ENCODE measurements at regions not wholly inside any gene's neighbourhood (a gene's known extent, or its start where the extent isn't known, plus 50 kb on each side); places are given as distances from the start of the nearest gene placed in this dataset.
"Not testable (repeated sequence)": the region's sequence is repeated elsewhere in the genome, so short reads cannot be mapped to it uniquely, and the experiment has no call there.

DNA sequence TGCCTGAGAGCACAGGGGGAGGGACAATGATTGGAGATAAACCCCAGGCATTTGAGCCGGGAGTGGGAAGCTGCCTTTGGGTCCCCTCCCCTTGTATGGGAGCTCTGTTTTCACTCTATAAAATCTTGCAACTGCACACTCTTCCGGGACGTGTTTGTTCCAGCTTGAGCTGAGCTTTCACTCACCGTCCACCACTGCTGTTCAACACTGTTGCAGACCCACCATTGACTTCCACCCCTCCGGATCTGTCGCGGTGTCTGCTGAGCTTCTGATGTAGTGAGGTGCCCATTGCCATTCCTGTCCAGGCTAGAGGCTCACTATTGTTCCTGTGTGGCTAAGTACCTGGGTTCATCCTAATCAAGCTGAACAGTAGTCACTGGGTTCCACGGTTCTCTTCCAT, 231.6 kb upstream of the CWC22 start:
- TF ChIP-seq CTCF (IDR thresholded peaks at IDR 0.05) (no peak), POLR2A (IDR thresholded peaks at IDR 0.05) (no peak)
- intact Hi-C loops (cut with DNase I; ENCODE audit: low total_unique reads): no loop called here
- 90 to 94% methylated on average over 8 of the region's 8 CpGs for WGBS, 2 donors

GRCh38 chr2:180236061-180236460, 229.0 kb upstream of the CWC22 start:
- intact Hi-C loops (cut with DNase I; ENCODE audit: low total_unique reads); H3K4me3 ChIP-seq (ENCODE audit: low read depth, poor library complexity, severe bottlenecking); DNase-seq (ENCODE audit: low spot score in 2 of 2): not testable (repeated sequence)
- WGBS, 2 donors: 53 to 70% methylated on average over 3 of the region's 3 CpGs

More for the DNA sequence above, 231.6 kb upstream of the CWC22 start:
- DNase-seq (ENCODE audit: low spot score in 2 of 2): no peak
- H3K4me3 ChIP-seq (ENCODE audit: low read depth, poor library complexity, severe bottlenecking): no peak overlapping the region

GRCh38 chr2:180235506-180235905, 228.4 kb upstream of the CWC22 start:
- DNase-seq (ENCODE audit: low spot score in 2 of 2); intact Hi-C loops (cut with DNase I; ENCODE audit: low total_unique reads); H3K4me3 ChIP-seq (ENCODE audit: low read depth, poor library complexity, severe bottlenecking): not testable (repeated sequence)
- WGBS, 2 donors: 94% methylated on average over 4 of the region's 4 CpGs

- 95 to 99% methylated on average over 5 of the region's 5 CpGs for WGBS, 2 donors
- DNase-seq (ENCODE audit: low spot score in 2 of 2); H3K4me3 ChIP-seq (ENCODE audit: low read depth, poor library complexity, severe bottlenecking); intact Hi-C loops (cut with DNase I; ENCODE audit: low total_unique reads): not testable (repeated sequence)
Observed at GRCh38 chr2:180234991-180235390, 227.9 kb upstream of the CWC22 start.

GRCh38 chr2:180231015-180231414, 223.9 kb upstream of the CWC22 start:
- DNase-seq (ENCODE audit: low spot score in 2 of 2): no peak
- intact Hi-C loops (cut with DNase I; ENCODE audit: low total_unique reads): no loop called here
- no peak for TF ChIP-seq POLR2A (IDR thresholded peaks at IDR 0.05)
- TF ChIP-seq CTCF (IDR thresholded peaks at IDR 0.05): no peak
- no peak overlapping the region for H3K4me3 ChIP-seq (ENCODE audit: low read depth, poor library complexity, severe bottlenecking)
- 29 to 38% methylated on average over 1 of the region's 1 CpG for WGBS, 2 donors

DNA sequence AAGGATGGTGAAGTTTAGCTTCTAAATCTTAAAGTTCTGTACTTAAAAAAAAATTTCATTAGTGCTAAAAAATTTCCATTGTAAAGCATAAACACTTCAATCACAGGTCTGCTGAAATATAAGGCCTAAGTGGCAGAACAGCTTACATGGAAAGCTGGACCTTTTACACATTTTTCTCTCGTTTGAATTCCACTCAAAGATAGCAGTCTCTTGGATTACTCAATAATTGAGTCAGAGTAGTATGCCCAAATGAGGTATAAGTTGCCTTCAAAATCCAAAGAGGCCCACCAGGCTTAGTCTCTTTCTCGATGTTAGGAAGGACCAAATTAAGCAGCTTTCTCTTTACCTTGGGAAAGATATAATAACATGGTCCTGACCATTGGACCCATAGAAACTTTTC, 220.4 kb upstream of the CWC22 start:
- WGBS, 2 donors: 73 to 76% methylated on average over 2 of the region's 2 CpGs
- TF ChIP-seq CTCF (IDR thresholded peaks at IDR 0.05) (no peak), POLR2A (IDR thresholded peaks at IDR 0.05) (no peak)
- no peak for DNase-seq (ENCODE audit: low spot score in 2 of 2)
- intact Hi-C loops (cut with DNase I; ENCODE audit: low total_unique reads): no loop called here
- no peak overlapping the region for H3K4me3 ChIP-seq (ENCODE audit: low read depth, poor library complexity, severe bottlenecking)

DNA sequence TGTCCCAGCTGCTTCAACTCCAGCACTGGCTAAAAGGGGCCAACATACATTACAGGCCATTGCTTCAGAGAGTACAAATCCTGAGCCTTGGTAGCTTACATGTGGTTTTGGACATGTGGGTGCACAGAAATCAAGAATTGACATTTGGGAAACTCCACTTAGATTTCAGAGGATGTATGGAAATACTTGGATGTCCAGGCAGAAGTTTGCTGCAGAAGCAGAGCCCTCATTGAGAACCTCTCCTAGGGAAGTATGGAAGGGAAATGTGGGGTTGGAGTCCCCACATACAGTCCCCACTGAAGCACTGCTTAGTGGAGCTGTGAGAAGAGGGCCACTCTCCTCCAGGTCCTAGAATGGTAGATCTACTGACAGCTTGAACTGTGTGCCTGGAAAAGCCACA, 218.0 kb upstream of the CWC22 start:
- no peak overlapping the region for H3K4me3 ChIP-seq (ENCODE audit: low read depth, poor library complexity, severe bottlenecking)
- intact Hi-C loops (cut with DNase I; ENCODE audit: low total_unique reads): no loop called here

More for the DNA sequence above, 218.0 kb upstream of the CWC22 start:
- no peak for DNase-seq (ENCODE audit: low spot score in 2 of 2)
- no peak for TF ChIP-seq CTCF (IDR thresholded peaks at IDR 0.05)
- TF ChIP-seq POLR2A (IDR thresholded peaks at IDR 0.05): no peak

Measured in lower leg skin (tissue), 4 donors.